ENCODE measurements at regions not wholly inside any gene's neighbourhood (a gene's known extent, or its start where the extent isn't known, plus 50 kb on each side); places are given as distances from the start of the nearest gene placed in this dataset.
"Not testable (repeated sequence)": the region's sequence is repeated elsewhere in the genome, so short reads cannot be mapped to it uniquely, and the experiment has no call there.

GRCh38 chr5:174500636-174501035 is 223.7 kb upstream of the MSX2 start:
- DNase-seq, result no peak

GRCh38 chr5:174501461-174502069 is 222.8 kb upstream of the MSX2 start:
- no peak for DNase-seq

GRCh38 chr5:174503086-174503460 is 221.3 kb upstream of the MSX2 start:
- DNase-seq, result no peak

- DNase-seq, result no peak
These were observed 220.7 kb upstream of the MSX2 start for GRCh38 chr5:174503461-174504265.

DNA sequence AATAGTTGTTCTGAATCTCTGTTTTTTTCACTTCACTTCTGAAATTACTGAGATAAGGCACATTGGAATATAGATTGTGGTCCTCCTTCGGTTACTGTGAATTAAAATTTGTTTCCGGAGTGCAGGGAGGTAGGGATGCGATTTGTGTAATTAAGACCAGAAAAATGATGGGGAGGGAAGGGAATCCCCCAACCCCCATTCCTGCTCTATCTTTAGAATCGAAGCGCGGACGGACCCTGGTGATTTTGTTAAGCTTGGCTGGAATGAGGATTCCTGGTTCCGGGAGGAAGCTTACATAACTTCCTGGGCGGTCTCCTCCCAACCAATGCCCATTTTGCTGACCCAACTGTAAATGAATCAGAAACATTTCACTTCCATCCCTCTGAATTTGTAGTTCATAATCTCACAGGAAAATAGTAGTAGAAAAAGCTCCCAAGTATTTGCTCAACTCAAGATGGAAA is 220.1 kb upstream of the MSX2 start:
- DNase-seq, result no peak

GRCh38 chr5:174505621-174506020 is 218.8 kb upstream of the MSX2 start:
- DNase-seq, result no peak

DNA sequence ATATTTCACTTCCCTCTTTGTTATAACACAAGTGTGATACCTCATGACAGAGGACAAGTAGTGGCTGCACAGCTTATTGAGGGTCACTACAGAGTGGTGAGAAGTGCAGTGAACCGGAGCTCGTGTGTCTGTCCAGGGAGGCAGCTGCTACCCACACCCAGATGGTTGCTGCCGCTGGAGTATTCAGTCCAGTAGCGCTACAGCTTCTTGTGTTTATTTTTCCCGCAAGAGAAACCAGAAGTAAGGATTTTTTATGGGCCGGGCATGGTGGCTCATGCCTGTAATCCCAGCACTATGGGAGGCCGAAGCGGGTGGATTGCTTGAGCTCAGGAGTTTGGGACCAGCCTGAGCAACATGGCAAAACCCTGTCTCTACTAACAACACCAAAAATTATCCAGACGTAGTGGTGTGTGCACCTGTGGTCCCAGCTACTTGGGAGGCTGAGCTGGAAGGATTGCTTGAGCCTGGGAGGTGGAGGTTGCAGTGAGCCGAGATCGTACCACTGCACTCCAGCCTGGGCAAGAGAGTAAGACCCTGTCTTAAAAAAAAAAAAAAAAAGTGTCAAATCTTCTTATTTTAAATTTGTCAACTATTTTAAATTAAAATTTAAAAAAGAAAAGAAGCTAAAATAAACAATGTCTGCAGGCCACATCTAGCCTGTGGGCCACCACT is 213.5 kb upstream of the MSX2 start:
- DNase-seq, result not testable (repeated sequence)

GRCh38 chr5:174511714-174512253 is 212.6 kb upstream of the MSX2 start:
- DNase-seq, result no peak

- DNase-seq, result no peak
These were observed 210.1 kb upstream of the MSX2 start for GRCh38 chr5:174514325-174514724.

DNA sequence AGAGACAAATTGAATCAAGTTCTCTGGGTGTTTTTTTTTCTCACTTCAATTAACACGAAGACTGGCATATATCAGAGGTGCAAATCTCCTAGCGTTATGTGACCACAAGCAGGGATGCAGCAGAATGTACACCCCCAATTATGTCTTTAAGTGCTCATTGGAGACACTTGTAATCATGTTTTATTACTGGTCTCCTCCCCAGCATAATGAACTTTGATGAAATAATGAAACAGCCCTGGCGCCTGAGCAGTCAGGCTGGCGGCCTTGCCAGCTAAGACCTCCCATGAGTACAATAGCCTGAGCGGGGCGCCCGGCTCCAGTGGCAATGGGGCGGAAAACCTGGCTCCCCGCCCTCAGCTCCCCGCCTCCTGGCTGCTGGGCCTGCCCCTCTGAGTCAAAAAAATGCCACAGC is 209.4 kb upstream of the MSX2 start:
- DNase-seq, result no peak

DNA sequence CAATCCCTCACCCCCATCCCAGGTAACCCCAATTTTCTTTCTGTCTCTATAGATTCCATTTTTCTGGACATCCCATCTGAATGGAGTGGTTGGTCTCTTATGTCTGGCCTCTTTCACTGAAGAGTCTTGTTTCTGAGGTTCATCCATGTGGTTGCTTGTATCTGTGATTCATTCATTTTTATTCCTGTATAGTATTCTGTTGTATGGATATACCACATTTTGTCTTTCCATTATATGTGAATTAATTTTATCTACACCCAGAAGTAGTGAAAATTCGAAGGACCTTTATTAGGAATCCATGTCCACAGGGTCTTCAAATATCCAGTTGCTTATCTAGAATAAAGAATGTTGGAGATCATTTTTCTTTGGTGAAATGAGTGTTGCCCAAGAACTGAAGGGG is 207.6 kb upstream of the MSX2 start:
- no peak for DNase-seq

DNA sequence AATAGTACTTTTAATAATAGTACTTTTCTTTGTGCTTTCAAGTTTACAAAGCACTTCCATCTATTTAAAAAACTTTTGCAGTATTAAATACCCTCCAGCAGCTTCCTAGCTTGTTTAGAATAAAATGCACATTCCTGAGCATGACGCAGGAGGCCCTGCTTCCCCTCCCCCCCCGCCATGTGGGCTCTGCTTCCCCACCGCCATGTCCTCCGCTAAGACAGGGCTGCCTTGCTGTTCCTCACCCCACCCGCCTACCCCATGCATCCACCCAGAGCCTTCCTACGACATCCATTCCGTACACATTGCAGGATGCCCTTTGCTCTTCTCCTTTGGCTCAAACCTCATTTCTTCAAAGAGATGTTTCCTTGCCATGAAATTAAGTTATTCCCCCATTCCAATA is 205.9 kb upstream of the MSX2 start:
- no peak for DNase-seq

DNA sequence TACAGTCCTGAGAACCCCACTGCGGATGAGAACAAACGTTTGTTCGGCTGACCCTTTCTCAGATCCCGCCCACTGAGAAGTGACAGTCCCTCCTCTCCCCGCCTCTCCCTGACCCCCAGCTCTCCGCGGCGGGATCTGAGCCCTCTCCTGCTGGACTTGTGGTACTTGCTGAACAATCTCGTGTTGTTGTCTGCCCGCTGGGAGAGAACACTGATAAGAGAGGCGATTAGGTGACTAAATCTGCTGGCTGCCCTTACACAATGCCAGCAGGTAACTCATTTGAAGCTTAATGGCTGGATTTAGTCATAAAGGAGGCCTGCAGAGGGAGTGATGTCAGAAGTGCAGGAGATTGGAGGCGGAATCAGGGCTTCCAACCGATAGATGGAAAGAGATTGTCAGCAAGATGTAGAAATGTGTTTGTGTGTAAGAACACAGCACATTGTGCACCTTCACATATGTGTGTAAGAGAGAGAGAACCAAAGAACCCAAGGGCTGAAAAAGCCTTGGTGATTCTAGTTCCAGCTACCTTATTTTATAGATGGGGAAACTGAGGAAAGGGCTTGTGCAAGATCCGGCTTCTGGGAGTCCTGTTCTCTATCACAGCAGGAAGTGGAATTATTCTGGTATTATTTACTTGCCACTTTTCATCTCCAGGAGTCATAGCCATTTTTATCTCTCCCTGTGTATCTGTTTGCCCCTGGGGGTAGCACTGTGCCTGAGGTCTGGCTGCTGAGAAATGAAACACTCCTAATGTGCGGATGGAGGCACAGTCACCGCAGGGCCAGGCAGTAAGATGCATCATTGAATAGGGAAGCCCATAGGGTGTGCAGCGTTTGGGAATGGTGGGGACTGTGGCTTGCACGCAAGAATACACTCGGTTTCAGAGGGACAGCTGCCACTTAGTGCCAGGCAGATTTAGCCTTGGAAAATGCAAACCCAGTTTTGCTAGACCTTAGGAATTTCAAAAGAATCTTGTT is 203.7 kb upstream of the MSX2 start:
- no peak for DNase-seq

DNA sequence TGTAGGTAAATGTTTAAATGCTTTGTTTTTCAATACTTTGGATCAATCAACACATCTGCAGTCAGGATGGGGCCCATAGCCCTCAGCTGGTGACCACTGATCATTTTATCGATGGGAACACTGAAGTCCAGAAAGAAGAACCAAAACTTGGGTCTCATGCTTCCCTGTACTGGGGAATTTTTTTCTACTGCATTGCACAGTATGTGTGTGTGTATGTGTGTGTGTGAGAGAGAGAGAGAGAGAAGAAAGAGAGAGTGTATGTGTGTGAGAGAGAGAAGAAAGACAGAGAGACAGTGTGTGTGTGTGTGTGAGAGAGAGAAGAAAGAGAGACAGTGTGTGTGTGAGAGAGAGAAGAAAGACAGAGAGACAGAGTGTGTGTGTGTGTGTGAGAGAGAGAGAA is 202.9 kb upstream of the MSX2 start:
- DNase-seq, result no peak

DNA sequence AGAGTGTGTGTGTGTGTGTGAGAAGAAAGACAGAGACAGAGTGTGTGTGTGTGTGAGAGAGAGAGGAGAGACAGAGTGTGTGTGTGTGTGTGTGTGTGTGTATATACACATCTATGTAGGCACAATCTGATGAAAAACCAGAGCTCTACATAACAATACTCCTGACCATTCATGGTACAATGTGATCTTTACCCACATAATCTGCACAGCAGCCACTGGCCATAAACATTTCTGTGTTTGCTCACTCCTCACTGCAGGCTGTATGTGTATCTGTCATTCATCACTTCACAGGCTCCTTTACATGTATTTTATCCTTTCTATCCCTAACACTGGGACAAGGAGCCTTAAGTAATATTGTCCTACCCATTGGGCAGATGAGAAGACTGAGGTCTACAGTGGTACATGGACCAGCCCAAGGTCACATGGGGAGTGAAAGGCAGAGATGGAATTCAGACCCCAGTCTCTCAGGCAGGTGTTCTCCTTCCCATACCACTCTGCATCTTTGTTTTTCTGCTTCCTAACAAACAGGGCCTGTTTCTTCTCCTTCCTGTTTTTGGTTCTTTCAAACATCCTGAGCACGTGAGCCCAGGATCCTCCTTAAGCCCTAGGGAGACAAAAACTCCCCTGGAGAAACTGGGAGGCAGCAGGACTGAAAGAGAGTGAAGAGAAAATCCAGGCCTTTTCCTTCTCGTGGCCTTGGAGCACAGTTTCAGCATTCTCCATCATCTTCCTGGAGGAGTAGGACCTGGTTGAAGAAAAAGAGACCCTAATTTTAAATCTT is 201.7 kb upstream of the MSX2 start:
- no peak for DNase-seq

DNA sequence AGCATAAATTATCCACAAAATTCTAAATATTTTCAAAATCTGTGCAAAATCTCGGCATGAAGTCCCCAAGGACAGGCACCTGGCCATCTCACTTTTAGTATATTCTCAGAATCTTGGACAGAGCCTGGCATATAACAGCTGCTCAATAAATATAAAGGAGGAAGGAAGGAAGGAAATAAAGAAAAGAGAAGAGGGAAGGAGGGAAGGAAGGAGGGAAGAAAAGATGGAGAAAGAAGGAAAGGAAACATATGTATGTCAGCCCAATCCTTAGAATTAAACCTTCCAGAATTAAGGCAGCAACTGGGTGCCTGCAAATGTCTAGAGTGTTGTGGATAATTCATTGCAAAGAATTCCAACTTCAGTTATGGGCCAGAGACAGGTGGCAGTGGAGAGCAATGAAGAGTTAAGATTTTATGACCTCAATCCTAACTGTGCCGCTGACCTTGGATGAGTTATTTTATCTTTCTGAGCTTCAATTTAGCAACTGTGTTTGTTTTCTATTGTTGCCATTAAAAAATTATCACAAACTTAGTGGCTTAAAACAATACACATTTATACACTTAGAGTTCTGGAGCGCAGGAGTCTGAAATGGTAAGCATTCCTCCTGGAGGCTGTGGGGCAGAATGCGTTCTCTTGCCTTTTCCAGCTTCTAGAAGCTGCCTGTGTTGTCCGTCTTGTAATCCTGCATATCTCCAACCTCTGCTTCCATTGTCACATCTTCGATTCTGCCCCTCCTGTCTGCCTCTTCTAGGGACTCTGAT is 200.9 kb upstream of the MSX2 start:
- DNase-seq, result no peak

- DNase-seq, result no peak
These were observed 200.0 kb upstream of the MSX2 start for GRCh38 chr5:174524351-174524750.

DNA sequence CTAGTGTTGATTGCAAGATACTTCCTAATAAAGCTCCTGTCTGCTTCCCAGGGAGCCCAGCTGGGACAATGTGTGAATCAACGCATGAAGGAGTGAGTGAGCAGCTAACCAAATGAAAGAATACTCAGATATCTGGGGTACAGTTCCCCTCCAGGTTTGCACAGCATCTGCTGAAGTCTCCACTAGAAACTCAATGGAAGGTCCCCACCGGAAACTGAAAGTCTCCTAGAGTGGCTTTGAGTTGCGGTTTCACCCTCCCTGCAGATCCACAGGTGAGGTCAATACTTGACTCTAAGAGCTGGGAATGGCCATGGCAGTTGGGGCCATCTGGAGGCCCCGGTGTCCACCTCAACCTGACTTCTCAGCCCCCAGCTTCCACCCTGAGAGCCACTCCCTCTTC is 198.2 kb upstream of the MSX2 start:
- no peak for DNase-seq

GRCh38 chr5:174527916-174528540 is 196.4 kb upstream of the MSX2 start:
- no peak for DNase-seq

DNA sequence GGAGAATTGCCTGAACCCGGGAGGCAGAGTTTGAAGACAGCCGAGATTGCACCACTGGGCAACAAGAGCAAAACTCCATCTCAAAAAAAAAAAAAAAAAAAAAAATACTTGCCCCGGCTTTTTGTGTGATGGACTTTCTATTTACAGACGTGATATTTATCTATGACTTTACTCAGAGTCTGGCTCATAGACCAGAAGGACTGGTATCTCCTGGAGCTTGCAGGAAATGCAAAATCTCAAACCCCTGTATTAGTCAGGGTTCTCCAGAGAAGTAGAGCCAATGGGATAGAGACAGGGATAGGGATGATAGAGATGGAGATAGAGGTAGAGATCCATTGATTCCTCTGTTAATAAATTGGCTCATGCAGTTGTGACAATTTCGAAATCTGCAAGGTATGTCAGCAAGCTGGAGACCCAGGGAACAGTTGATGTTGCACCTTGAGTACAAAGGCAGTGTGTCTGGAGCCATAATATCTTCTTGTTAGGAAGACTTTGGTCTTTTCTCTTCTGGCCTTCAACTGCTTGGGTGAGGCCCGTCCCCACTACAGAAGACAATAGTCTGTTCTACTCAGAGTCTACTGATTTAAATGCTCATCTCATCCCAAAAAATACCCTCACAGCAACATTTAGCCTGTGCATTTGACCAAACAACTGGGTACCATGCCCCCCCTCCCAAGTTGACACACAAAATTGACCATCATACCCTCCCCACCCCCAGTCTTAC is 195.4 kb upstream of the MSX2 start:
- no peak for DNase-seq
